Hepatocyte (in vitro differentiated cells): ENCODE measurements at regions not wholly inside any gene's neighbourhood (a gene's known extent, or its start where the extent isn't known, plus 50 kb on each side); places are given as distances from the start of the nearest gene placed in this dataset.

Experiments used
- DNase-seq: peaks from one replicate; pipeline ENCODE4 v3.0.0-alpha.2; 2016; ENCODE audit warnings: low spot score
- H2AFZ ChIP-seq: fragments of 200-600 bp; sonication (generic); 2 replicates; pipeline ENCODE4 v1.6.0; 2016; ENCODE audit warnings: antibody characterized with exemption, mild to moderate bottlenecking
- H3K27ac ChIP-seq: fragments of 200-600 bp; sonication (generic); 2 replicates; pipeline ENCODE4 v1.5.1; 2016; ENCODE audit warnings: mild to moderate bottlenecking
- H3K27me3 ChIP-seq: fragments of 200-600 bp; sonication (generic); 2 replicates; pipeline ENCODE4 v1.6.1; 2016
- H3K36me3 ChIP-seq: fragments of 200-600 bp; sonication (generic); replicated peaks from 2 replicates; pipeline ENCODE4 v1.5.1; 2016; ENCODE audit warnings: low read depth; ENCODE audit not compliant: insufficient read depth
- H3K4me1 ChIP-seq: fragments of 200-600 bp; sonication (generic); 2 replicates; pipeline ENCODE4 v1.5.1; 2016; ENCODE audit warnings: mild to moderate bottlenecking, moderate library complexity; ENCODE audit not compliant: insufficient read depth
- H3K4me2 ChIP-seq: fragments of 200-600 bp; sonication (generic); 2 replicates; pipeline ENCODE4 v1.6.0; 2016
- H3K4me3 ChIP-seq: fragments of 200-600 bp; sonication (generic); 2 replicates; pipeline ENCODE4 v1.5.1; 2016; ENCODE audit warnings: mild to moderate bottlenecking
- H3K79me2 ChIP-seq: fragments of 200-600 bp; sonication (generic); 2 replicates; pipeline ENCODE4 v1.6.0; 2017; ENCODE audit warnings: mild to moderate bottlenecking
- H3K9me2 ChIP-seq: fragments of 200-600 bp; sonication (generic); replicated peaks from 2 replicates; pipeline ENCODE4 v1.6.0; 2017; ENCODE audit warnings: mild to moderate bottlenecking; ENCODE audit not compliant: insufficient read depth
- H3K9me3 ChIP-seq: fragments of 200-600 bp; sonication (generic); 2 replicates; pipeline ENCODE4 v1.5.1; 2016; ENCODE audit warnings: low read depth, mild to moderate bottlenecking
- H4K20me1 ChIP-seq: fragments of 200-600 bp; sonication (generic); 2 replicates; pipeline ENCODE4 v1.6.0; 2016; ENCODE audit warnings: mild to moderate bottlenecking; ENCODE audit not compliant: insufficient read depth, poor library complexity, severe bottlenecking
- EZH2 ChIP-seq: fragments of 200-600 bp; sonication (generic); IDR thresholded peaks from 2 replicates; pipeline ENCODE4 v1.6.1; 2016; ENCODE audit warnings: antibody characterized with exemption, mild to moderate bottlenecking, borderline replicate concordance
- EZH2phosphoT487 ChIP-seq: fragments of 200-600 bp; sonication (generic); IDR thresholded peaks from one replicate; pipeline ENCODE4 v1.6.1; 2018; ENCODE audit warnings: antibody characterized with exemption, mild to moderate bottlenecking, low read depth, moderate library complexity; ENCODE audit not compliant: unreplicated experiment, severe bottlenecking
- WGBS: methylation state at CpG from one replicate; pipeline ENCODE4 v1.1.6; 2016; ENCODE audit warnings: low lambda C conversion rate; ENCODE audit errors: missing lambda C conversion rate; 5-methylcytosine and 5-hydroxymethylcytosine counted together
- TF ChIP-seq, protein P1 (sequence below): fragments of 200-600 bp; sonication (generic); IDR thresholded peaks from 2 replicates; pipeline ENCODE4 v1.5.1; 2016; ENCODE audit warnings: antibody characterized with exemption, mild to moderate bottlenecking; ENCODE audit not compliant: poor library complexity

DNA sequence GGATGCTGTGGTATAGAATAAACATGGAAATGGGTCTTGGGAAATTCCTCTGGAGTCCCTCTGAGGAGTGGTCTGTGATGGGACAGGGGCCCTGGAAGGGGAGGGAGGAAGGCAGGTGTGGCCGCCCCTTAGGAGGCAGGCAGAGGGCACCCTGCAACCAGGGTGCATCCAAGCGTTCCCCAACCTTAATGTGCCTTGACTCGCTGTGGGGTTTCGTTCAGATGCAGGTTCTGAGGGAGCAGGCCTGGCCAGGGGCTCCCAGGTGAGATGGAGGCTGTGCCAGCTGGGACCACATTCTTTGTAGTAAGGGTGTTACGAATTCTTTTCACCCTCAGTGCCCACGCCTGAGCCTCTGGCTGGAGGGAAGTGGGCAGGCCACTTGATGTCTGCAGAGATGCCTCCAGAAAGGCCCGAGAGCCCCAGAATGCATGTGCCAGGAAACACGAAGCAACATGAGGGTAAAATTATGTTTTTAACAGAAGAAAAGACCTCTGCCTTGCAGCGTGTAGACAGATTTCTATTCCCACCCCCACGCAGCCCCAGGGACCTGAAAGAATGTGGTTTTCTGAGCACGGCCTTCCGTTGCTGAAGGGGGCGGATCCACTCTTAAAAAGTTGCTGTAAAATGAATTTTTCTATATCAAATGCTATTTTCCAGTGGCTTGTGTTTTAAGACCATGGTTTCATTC is 150.4 kb upstream of the IER5L start:
- no peak overlapping the region for H3K27ac ChIP-seq
- no peaks in the 10 kb centered on the region for H3K27me3 ChIP-seq
- H3K4me3 ChIP-seq = no peak overlapping the region
- H4K20me1 ChIP-seq = no peaks in the 10 kb centered on the region
- no peak for DNase-seq
- H3K4me1 ChIP-seq = peaks cover 2% of the 10 kb centered on the region
- 73% methylated on average over 13 of the region's 13 CpGs for WGBS
- H3K9me2 ChIP-seq = no peaks in the 10 kb centered on the region
- H3K79me2 ChIP-seq = no peaks in the 10 kb centered on the region
- H2AFZ ChIP-seq = no peak overlapping the region
- H3K9me3 ChIP-seq = no peaks in the 10 kb centered on the region
- no peaks in the 10 kb centered on the region for H3K36me3 ChIP-seq
- TF ChIP-seq, protein P1, sequence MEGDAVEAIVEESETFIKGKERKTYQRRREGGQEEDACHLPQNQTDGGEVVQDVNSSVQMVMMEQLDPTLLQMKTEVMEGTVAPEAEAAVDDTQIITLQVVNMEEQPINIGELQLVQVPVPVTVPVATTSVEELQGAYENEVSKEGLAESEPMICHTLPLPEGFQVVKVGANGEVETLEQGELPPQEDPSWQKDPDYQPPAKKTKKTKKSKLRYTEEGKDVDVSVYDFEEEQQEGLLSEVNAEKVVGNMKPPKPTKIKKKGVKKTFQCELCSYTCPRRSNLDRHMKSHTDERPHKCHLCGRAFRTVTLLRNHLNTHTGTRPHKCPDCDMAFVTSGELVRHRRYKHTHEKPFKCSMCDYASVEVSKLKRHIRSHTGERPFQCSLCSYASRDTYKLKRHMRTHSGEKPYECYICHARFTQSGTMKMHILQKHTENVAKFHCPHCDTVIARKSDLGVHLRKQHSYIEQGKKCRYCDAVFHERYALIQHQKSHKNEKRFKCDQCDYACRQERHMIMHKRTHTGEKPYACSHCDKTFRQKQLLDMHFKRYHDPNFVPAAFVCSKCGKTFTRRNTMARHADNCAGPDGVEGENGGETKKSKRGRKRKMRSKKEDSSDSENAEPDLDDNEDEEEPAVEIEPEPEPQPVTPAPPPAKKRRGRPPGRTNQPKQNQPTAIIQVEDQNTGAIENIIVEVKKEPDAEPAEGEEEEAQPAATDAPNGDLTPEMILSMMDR = no peak
- TF ChIP-seq EZH2 = no peak
- no peak for TF ChIP-seq EZH2phosphoT487
- H3K4me2 ChIP-seq = no peak overlapping the region

DNA sequence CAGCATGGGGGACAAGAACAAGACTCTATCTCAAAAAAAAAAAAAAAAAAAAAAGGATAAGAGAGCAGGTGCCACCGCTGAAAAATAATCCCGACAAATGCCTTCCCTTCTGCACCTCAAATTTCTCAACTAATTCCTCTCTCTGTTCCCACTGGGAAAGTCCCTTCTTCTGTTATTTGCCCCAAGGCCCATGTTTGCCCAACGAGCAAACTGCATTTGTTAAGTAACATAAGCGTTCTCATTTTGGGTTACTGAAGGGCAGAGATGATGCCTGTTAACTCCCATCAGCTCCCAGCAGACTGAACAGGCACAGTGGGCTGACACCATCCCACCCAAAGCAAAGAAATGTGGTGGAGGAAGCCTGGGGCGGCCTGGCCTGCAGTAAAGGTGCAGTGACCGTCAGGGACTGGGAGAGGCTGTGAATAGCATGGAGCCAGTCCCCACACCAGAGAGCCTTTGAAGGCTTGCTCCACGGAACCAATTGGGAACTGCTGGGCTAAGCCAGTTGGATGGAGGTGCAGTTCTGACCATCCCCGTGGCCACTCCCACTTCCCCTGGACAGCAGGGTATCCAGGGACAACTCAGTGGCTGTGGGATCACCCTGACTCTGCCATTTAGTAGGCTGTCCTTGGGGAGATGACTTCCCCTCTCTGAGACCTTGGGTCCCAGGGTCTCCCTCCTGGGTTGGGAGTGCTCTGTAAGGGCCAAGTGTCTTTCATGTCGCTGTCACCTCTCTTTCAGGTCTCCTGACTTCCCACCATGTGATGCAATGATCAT is 149.7 kb upstream of the IER5L start:
- no peak for DNase-seq
- no peaks in the 10 kb centered on the region for H4K20me1 ChIP-seq
- no peak overlapping the region for H3K4me2 ChIP-seq
- H3K4me1 ChIP-seq = peaks cover 7% of the 10 kb centered on the region
- H3K79me2 ChIP-seq = no peaks in the 10 kb centered on the region
- H3K9me3 ChIP-seq = no peaks in the 10 kb centered on the region
- no peak overlapping the region for H3K27ac ChIP-seq
- no peak overlapping the region for H3K4me3 ChIP-seq
- WGBS = 78% methylated on average over 9 of the region's 9 CpGs
- H3K9me2 ChIP-seq = no peaks in the 10 kb centered on the region
- TF ChIP-seq, protein P1 = no peak
- no peak for TF ChIP-seq EZH2
- TF ChIP-seq EZH2phosphoT487 = no peak
- no peak overlapping the region for H2AFZ ChIP-seq
- H3K36me3 ChIP-seq = no peaks in the 10 kb centered on the region
- H3K27me3 ChIP-seq = no peaks in the 10 kb centered on the region

DNA sequence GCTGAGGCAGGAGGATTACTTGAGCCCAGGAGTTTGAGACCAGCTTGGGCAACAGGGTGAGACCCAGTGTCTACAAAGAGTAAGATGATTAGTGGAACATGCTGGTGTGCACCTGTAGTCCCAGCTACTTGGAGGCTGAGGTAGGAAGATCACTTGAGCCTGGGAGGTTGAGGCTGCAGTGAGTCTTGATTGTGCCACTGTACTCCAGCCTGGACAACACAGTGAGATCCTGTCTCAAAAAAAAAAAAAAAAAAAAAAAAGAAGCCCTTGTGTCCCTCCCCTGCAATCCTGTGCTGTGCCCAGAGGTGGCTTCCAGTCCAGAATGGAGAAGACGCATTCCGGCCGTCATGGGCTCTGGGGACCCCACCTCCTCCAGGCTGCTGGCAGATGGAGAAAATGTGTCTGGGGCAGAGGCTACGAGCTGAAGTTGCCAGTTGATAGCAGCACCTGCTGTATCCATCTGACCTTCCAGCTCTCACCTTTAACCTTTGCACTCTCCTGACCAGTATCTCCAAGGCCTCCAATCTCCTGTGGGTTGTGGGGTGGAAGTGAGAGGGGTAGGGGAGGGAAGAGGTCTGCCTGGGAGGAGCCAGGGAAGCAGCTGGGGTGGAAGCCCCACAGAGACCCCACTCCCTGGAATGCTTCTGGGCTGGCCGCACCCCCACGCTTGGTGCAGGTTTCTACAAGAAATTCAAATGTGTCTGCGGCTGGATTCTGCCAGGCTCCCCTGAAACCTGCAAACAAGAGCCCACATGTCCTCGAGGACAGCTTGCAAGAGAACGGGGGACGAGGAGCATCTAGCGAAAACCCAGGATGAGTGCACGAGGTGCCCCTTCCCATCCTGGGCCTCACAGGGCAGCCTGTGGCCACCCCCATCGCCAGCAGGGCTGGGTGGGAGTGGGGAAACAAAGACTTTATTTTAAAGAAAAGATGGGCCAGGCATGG is 148.3 kb upstream of the IER5L start:
- H3K27ac ChIP-seq = no peak overlapping the region
- no peak overlapping the region for H3K4me3 ChIP-seq
- WGBS = 84% methylated on average over 13 of the region's 13 CpGs
- H4K20me1 ChIP-seq = no peaks in the 10 kb centered on the region
- DNase-seq = no peak
- TF ChIP-seq, protein P1 = no peak
- TF ChIP-seq EZH2 = no peak
- no peak for TF ChIP-seq EZH2phosphoT487
- no peak overlapping the region for H2AFZ ChIP-seq
- no peaks in the 10 kb centered on the region for H3K9me2 ChIP-seq
- H3K4me2 ChIP-seq = no peak overlapping the region
- no peaks in the 10 kb centered on the region for H3K9me3 ChIP-seq
- H3K4me1 ChIP-seq = peaks cover 12% of the 10 kb centered on the region
- H3K36me3 ChIP-seq = no peaks in the 10 kb centered on the region
- no peaks in the 10 kb centered on the region for H3K79me2 ChIP-seq
- H3K27me3 ChIP-seq = no peaks in the 10 kb centered on the region
